Heart left ventricle (tissue), 16 donors: ENCODE measurements at regions not wholly inside any gene's neighbourhood (a gene's known extent, or its start where the extent isn't known, plus 50 kb on each side); places are given as distances from the start of the nearest gene placed in this dataset.
"Not testable (repeated sequence)": the region's sequence is repeated elsewhere in the genome, so short reads cannot be mapped to it uniquely, and the experiment has no call there.

Source experiments
- ATAC-seq, 4 donors: fragments of 200-7000 bp; cut with Tn5 transposase; one replicate each; pipeline ENCODE4 v1.9.1; 2020 to 2022; ENCODE audit warnings: moderate library complexity in 4 of 4, mild to moderate bottlenecking in 3 of 4, moderate number of reproducible peaks in 1 of 4
- DNase-seq, 5 donors: peaks; one replicate each; pipeline ENCODE4 v3.0.0-alpha.2; 2020
- H3K27ac ChIP-seq, 12 donors: fragments of 200-600 bp; sonication (generic) in 4 of 12; one replicate each; pipeline versions ENCODE4 v1.5.0 to v1.8.0; 2016 to 2022; ENCODE audit warnings: mild to moderate bottlenecking in 2 of 12
- H3K27me3 ChIP-seq, 9 donors: fragments of 200-600 bp; sonication (generic) in 2 of 9; one replicate each; pipeline versions ENCODE4 v1.5.1 to v1.8.0; 2016 to 2022; ENCODE audit warnings: mild to moderate bottlenecking in 3 of 9
- H3K36me3 ChIP-seq, 9 donors: fragments of 200-600 bp; sonication (generic) in 2 of 9; one replicate each; pipeline versions ENCODE4 v1.5.0 to v1.8.0; 2018 to 2022; ENCODE audit warnings: mild to moderate bottlenecking in 2 of 9
- H3K4me1 ChIP-seq, 12 donors: fragments of 200-600 bp; sonication (generic) in 4 of 12; one replicate each; pipeline versions ENCODE4 v1.5.0 to v1.8.0; 2016 to 2022; ENCODE audit warnings: mild to moderate bottlenecking in 3 of 12
- H3K4me3 ChIP-seq, 12 donors: fragments of 200-600 bp; sonication (generic) in 4 of 12; one replicate each; pipeline versions ENCODE4 v1.5.0 to v1.8.0; 2017 to 2022; ENCODE audit warnings: mild to moderate bottlenecking in 9 of 12, moderate library complexity in 4 of 12
- H3K9me3 ChIP-seq, 12 donors: fragments of 200-600 bp; sonication (generic) in 4 of 12; one replicate each; pipeline versions ENCODE4 v1.5.0 to v1.8.0; 2016 to 2022; ENCODE audit warnings: mild to moderate bottlenecking in 1 of 12
- CTCF ChIP-seq, 12 donors: fragments of 200-600 bp; sonication (generic) in 4 of 12; IDR thresholded peaks; one replicate each; pipeline versions ENCODE4 v1.5.0 to v1.8.0; 2018 to 2022; ENCODE audit warnings: antibody characterized with exemption in 12 of 12, mild to moderate bottlenecking in 5 of 12
- POLR2A ChIP-seq, 2 donors: fragments of 450-650 bp; IDR thresholded peaks; one replicate each; pipeline ENCODE4 v1.6.1; 2017; ENCODE audit warnings: antibody characterized with exemption in 2 of 2, mild to moderate bottlenecking in 2 of 2, moderate library complexity in 2 of 2
- WGBS, 4 donors: extraction: QIAGEN DNeasy Blood & Tissue Kit in 2 of 4; methylation state at CpG; one replicate each; pipeline versions ENCODE4 v1.1.5 to v1.1.7; 2013 to 2018; 5-methylcytosine and 5-hydroxymethylcytosine counted together
- intact Hi-C, 10 donors: fragments of 100-400 bp; cut with DNase I; formaldehyde crosslinking; loops; one replicate each; pipeline versions ENCODE4 v1.11.1 to v1.14.2; 2022
- donor health status: ischemic (EF 13 %, LVEDD 7.1; RV severe dilation, severe dysfunction).
- donor health status: healthy with polysubstance abuse.
- donor health status: DM: no; HTN: yes; CAD: no.
- donor health status: DM: no; HTN: no; CAD: no.
- donor health status: ischemic (EF 25% LVEDD 6.9; RV normal size, moderate dysfunction).
- donor health status: ischemic (EF 25% LVEDD 5.7; RV mildly dilated, moderate dysfunction).
- donor health status: healthy.
- donor health status: DM: yes; HTN: yes; CAD: no.
- donor health status: ischemic (EF 35%, LVEDD 5.7; RV mildly dilated, moderate dysfunction).
- donor health status: nonischemic (EF 11% LVEDD 7.7; RV severe dilation, severe dysfunction).
- donor health status: DM: yes; HTN: yes; CAD: no.
- donor health status: PGD.
- donor health status: ischemic (EF 29% LVEDD 5.4; RV normal size, mild dysfunction).
- donor health status: nonischemic (EF 23%, LVEDD 6.1; RV moderate dilation, normal function).

- no peak for TF ChIP-seq CTCF (IDR thresholded peaks at IDR 0.05)
- no peak for TF ChIP-seq POLR2A (IDR thresholded peaks at IDR 0.05)
- H3K9me3 ChIP-seq: no peaks in the 10 kb centered on the region
- no peak overlapping the region for H3K27ac ChIP-seq
- no peaks in the 10 kb centered on the region for H3K4me1 ChIP-seq
- H3K36me3 ChIP-seq: no peaks in the 10 kb centered on the region
- ATAC-seq (no peak), DNase-seq (no peak)
- intact Hi-C loops: no loop called here
- H3K4me3 ChIP-seq: no peak overlapping the region
- peaks cover 0 to 3% (median 0%) of the 10 kb centered on the region in 9 donors for H3K27me3 ChIP-seq
- 71 to 82% (median 75%) methylated on average over 2 of the region's 2 CpGs for WGBS, 4 donors
Observed at GRCh38 chrX:34270434-34270833, 138.3 kb upstream of the FAM47A start.

GRCh38 chrX:34238896-34239295 is 106.8 kb upstream of the FAM47A start:
- WGBS, 4 donors: 34 to 56% (median 49%) methylated on average over 4 of the region's 4 CpGs
- Histone ChIP-seq H3K4me3 (no peak overlapping the region), H3K36me3 (no peaks in the 10 kb centered on the region), H3K27ac (no peak overlapping the region), H3K9me3 (peaks cover 0 to 9% (median 0%) of the 10 kb centered on the region in 12 donors), H3K4me1 (no peaks in the 10 kb centered on the region), H3K27me3 (no peaks in the 10 kb centered on the region)
- intact Hi-C loops: no loop called here
- ATAC-seq (no peak), DNase-seq (no peak)
- no peak for TF ChIP-seq CTCF (IDR thresholded peaks at IDR 0.05)
- no peak for TF ChIP-seq POLR2A (IDR thresholded peaks at IDR 0.05)

- H3K27me3 ChIP-seq, H3K4me3 ChIP-seq, H3K36me3 ChIP-seq, H3K27ac ChIP-seq, H3K4me1 ChIP-seq, ATAC-seq, DNase-seq, H3K9me3 ChIP-seq, intact Hi-C loops: not testable (repeated sequence)
- 58 to 82% (median 67%) methylated on average over 6 of the region's 6 CpGs for WGBS, 4 donors
Observed at GRCh38 chrX:34230156-34230555, 98.0 kb upstream of the FAM47A start.

GRCh38 chrX:34227804-34228203 is 95.7 kb upstream of the FAM47A start:
- H3K9me3 ChIP-seq: no peaks in the 10 kb centered on the region
- H3K27me3 ChIP-seq: no peaks in the 10 kb centered on the region
- no peak overlapping the region for H3K27ac ChIP-seq
- intact Hi-C loops: no loop called here
- no peak for TF ChIP-seq POLR2A (IDR thresholded peaks at IDR 0.05)
- no peak for TF ChIP-seq CTCF (IDR thresholded peaks at IDR 0.05)
- ATAC-seq: no peak
- no peak for DNase-seq
- no peaks in the 10 kb centered on the region for H3K4me1 ChIP-seq
- no peaks in the 10 kb centered on the region for H3K36me3 ChIP-seq
- WGBS, 4 donors: 82 to 95% (median 87%) methylated on average over 2 of the region's 2 CpGs
- no peak overlapping the region for H3K4me3 ChIP-seq

GRCh38 chrX:34223574-34223973 is 91.5 kb upstream of the FAM47A start:
- 51 to 75% (median 66%) methylated on average over 3 of the region's 3 CpGs for WGBS, 4 donors
- no peak for ATAC-seq
- intact Hi-C loops: no loop called here
- Histone ChIP-seq H3K36me3 (no peaks in the 10 kb centered on the region), H3K27ac (no peak overlapping the region), H3K4me1 (no peaks in the 10 kb centered on the region), H3K9me3 (no peaks in the 10 kb centered on the region), H3K27me3 (no peaks in the 10 kb centered on the region), H3K4me3 (no peak overlapping the region)
- TF ChIP-seq CTCF (IDR thresholded peaks at IDR 0.05): no peak
- no peak for TF ChIP-seq POLR2A (IDR thresholded peaks at IDR 0.05)
- no peak for DNase-seq
